ENCODE measurements at regions not wholly inside any gene's neighbourhood (a gene's known extent, or its start where the extent isn't known, plus 50 kb on each side); places are given as distances from the start of the nearest gene placed in this dataset.

GRCh38 chr11:128400382-128401203, 186.8 kb downstream of the ETS1 start:
- intact Hi-C loops (cut with DNase I): no loop called here
- H3K36me3 ChIP-seq (replicated peaks in 1 of 2; ENCODE audit: insufficient read depth in 1 of 2, low read depth in 2 of 2): no peaks in the 10 kb centered on the region
- H3K9me3 ChIP-seq: no peaks in the 10 kb centered on the region
- H3K27me3 ChIP-seq: no peaks in the 10 kb centered on the region
- no peaks in the 10 kb centered on the region for H3K4me1 ChIP-seq
- no peak for TF ChIP-seq POLR2A (IDR thresholded peaks at IDR 0.05)
- no peak for TF ChIP-seq CTCF (IDR thresholded peaks at IDR 0.05)
- DNase-seq: no peak
- ATAC-seq: no peak
- 75 to 87% methylated on average over 8 of the region's 8 CpGs for WGBS, 2 donors
- no peak overlapping the region for H3K27ac ChIP-seq
- H3K4me3 ChIP-seq: no peak overlapping the region

GRCh38 chr11:128399251-128400121, 187.9 kb downstream of the ETS1 start:
- no peaks in the 10 kb centered on the region for H3K36me3 ChIP-seq (replicated peaks in 1 of 2; ENCODE audit: insufficient read depth in 1 of 2, low read depth in 2 of 2)
- no peak overlapping the region for H3K27ac ChIP-seq
- TF ChIP-seq CTCF (IDR thresholded peaks at IDR 0.05): no peak
- TF ChIP-seq POLR2A (IDR thresholded peaks at IDR 0.05): no peak
- H3K9me3 ChIP-seq: no peaks in the 10 kb centered on the region
- 71 to 72% methylated on average over 7 of the region's 7 CpGs for WGBS, 2 donors
- no peaks in the 10 kb centered on the region for H3K4me1 ChIP-seq
- intact Hi-C loops (cut with DNase I): no loop called here
- H3K27me3 ChIP-seq: no peaks in the 10 kb centered on the region
- no peak for ATAC-seq
- no peak for DNase-seq
- no peak overlapping the region for H3K4me3 ChIP-seq

GRCh38 chr11:128398517-128399250, 188.7 kb downstream of the ETS1 start:
- H3K27ac ChIP-seq: no peak overlapping the region

GRCh38 chr11:128397362-128397761, 190.0 kb downstream of the ETS1 start:
- H3K9me3 ChIP-seq: no peaks in the 10 kb centered on the region
- ATAC-seq (no peak), DNase-seq (no peak)
- no peak overlapping the region for H3K27ac ChIP-seq
- intact Hi-C loops (cut with DNase I): no loop called here
- no peaks in the 10 kb centered on the region for H3K36me3 ChIP-seq (replicated peaks in 1 of 2; ENCODE audit: insufficient read depth in 1 of 2, low read depth in 2 of 2)
- 71 to 73% methylated on average over 3 of the region's 3 CpGs for WGBS, 2 donors
- no peak for TF ChIP-seq CTCF (IDR thresholded peaks at IDR 0.05)
- no peak for TF ChIP-seq POLR2A (IDR thresholded peaks at IDR 0.05)
- H3K27me3 ChIP-seq: no peaks in the 10 kb centered on the region
- no peaks in the 10 kb centered on the region for H3K4me1 ChIP-seq
- H3K4me3 ChIP-seq: no peak overlapping the region

More at GRCh38 chr11:128398517-128399250, 188.7 kb downstream of the ETS1 start:
- Histone ChIP-seq H3K36me3 (replicated peaks in 1 of 2; ENCODE audit: insufficient read depth in 1 of 2, low read depth in 2 of 2) (no peaks in the 10 kb centered on the region), H3K9me3 (no peaks in the 10 kb centered on the region), H3K4me3 (no peak overlapping the region), H3K27me3 (no peaks in the 10 kb centered on the region), H3K4me1 (no peaks in the 10 kb centered on the region)
- DNase-seq (no peak), ATAC-seq (no peak)
- WGBS, 2 donors: 88 to 89% methylated on average over 2 of the region's 2 CpGs
- intact Hi-C loops (cut with DNase I): no loop called here
- TF ChIP-seq CTCF (IDR thresholded peaks at IDR 0.05) (no peak), POLR2A (IDR thresholded peaks at IDR 0.05) (no peak)

Measured in body of pancreas (tissue), 4 donors.